Testis (tissue), 2 donors: ENCODE measurements at regions not wholly inside any gene's neighbourhood (a gene's known extent, or its start where the extent isn't known, plus 50 kb on each side); places are given as distances from the start of the nearest gene placed in this dataset.

Experiments used
- DNase-seq: peaks from one replicate; pipeline ENCODE4 v3.0.0-alpha.2; 2019
- H3K27ac ChIP-seq, 2 donors: fragments of 200-600 bp; sonication (generic); one replicate each; pipeline ENCODE4 v1.5.1; 2019
- H3K27me3 ChIP-seq: fragments of 200-600 bp; sonication (generic); one replicate; pipeline ENCODE4 v1.5.1; 2019
- H3K36me3 ChIP-seq: fragments of 200-600 bp; sonication (generic); one replicate; pipeline ENCODE4 v1.5.1; 2017; ENCODE audit warnings: low read depth; ENCODE audit errors: missing control alignments
- H3K4me1 ChIP-seq: fragments of 200-600 bp; sonication (generic); one replicate; pipeline ENCODE4 v1.5.1; 2019
- H3K4me3 ChIP-seq, 2 donors: fragments of 200-600 bp; sonication (generic); one replicate each; pipeline ENCODE4 v1.5.1; 2017 to 2019
- H3K9me3 ChIP-seq: fragments of 200-600 bp; sonication (generic); one replicate; pipeline ENCODE4 v1.5.1; 2017
- CTCF ChIP-seq, 3 experiments: fragments of 450-650 bp in 2 of 3; fragments of 200-600 bp in 1 of 3; sonication (generic) in 1 of 3; IDR thresholded peaks; one replicate each; pipeline ENCODE4 v1.5.1; 2016 to 2019; ENCODE audit warnings: antibody characterized with exemption in 3 of 3, mild to moderate bottlenecking in 2 of 3, moderate library complexity in 1 of 3
- POLR2A ChIP-seq: fragments of 450-650 bp; IDR thresholded peaks from one replicate; pipeline ENCODE4 v1.6.1; 2017; ENCODE audit warnings: antibody characterized with exemption, mild to moderate bottlenecking, moderate library complexity
- WGBS, 2 donors: methylation state at CpG; one replicate each; pipeline ENCODE4 v1.1.5; 2018; 5-methylcytosine and 5-hydroxymethylcytosine counted together
- intact Hi-C: fragments of 100-400 bp; cut with DNase I; formaldehyde crosslinking; loops from one replicate; pipeline ENCODE4 v1.15.1; 2023; ENCODE audit warnings: low total_unique reads

- no peak for DNase-seq
- TF ChIP-seq CTCF (IDR thresholded peaks at IDR 0.05), result no peak
- TF ChIP-seq POLR2A, result no peak
- H3K27ac ChIP-seq, result no peak overlapping the region
- intact Hi-C loops, result no loop called here
- no peaks in the 10 kb centered on the region for H3K4me1 ChIP-seq
- H3K4me3 ChIP-seq, result no peak overlapping the region
- H3K36me3 ChIP-seq, result no peaks in the 10 kb centered on the region
- 47 to 60% methylated on average over 2 of the region's 2 CpGs for WGBS, 2 donors
- no peaks in the 10 kb centered on the region for H3K9me3 ChIP-seq
- no peaks in the 10 kb centered on the region for H3K27me3 ChIP-seq
Observed at GRCh38 chr13:65032825-65033224, 2197.3 kb downstream of the PCDH9 start.

- no peaks in the 10 kb centered on the region for H3K4me1 ChIP-seq
- intact Hi-C loops, result no loop called here
- H3K27me3 ChIP-seq, result no peaks in the 10 kb centered on the region
- no peak overlapping the region for H3K4me3 ChIP-seq
- no peaks in the 10 kb centered on the region for H3K36me3 ChIP-seq
- no peak overlapping the region for H3K27ac ChIP-seq
- WGBS, 2 donors, result 92 to 95% methylated on average over 1 of the region's 1 CpG
- TF ChIP-seq POLR2A (no peak), CTCF (IDR thresholded peaks at IDR 0.05) (no peak)
- no peaks in the 10 kb centered on the region for H3K9me3 ChIP-seq
- no peak for DNase-seq
Observed at GRCh38 chr13:65028101-65028500, 2202.0 kb downstream of the PCDH9 start.

- DNase-seq, result no peak
- TF ChIP-seq CTCF (IDR thresholded peaks at IDR 0.05), result no peak
- no peak for TF ChIP-seq POLR2A
- H3K36me3 ChIP-seq, result no peaks in the 10 kb centered on the region
- 58 to 71% methylated on average over 2 of the region's 2 CpGs for WGBS, 2 donors
- intact Hi-C loops, result no loop called here
- no peaks in the 10 kb centered on the region for H3K9me3 ChIP-seq
- no peaks in the 10 kb centered on the region for H3K27me3 ChIP-seq
- no peak overlapping the region for H3K4me3 ChIP-seq
- no peak overlapping the region for H3K27ac ChIP-seq
- H3K4me1 ChIP-seq, result no peaks in the 10 kb centered on the region
Observed at GRCh38 chr13:65026505-65026904, 2203.6 kb downstream of the PCDH9 start.

GRCh38 chr13:65011378-65011777 is 2218.8 kb downstream of the PCDH9 start:
- H3K27me3 ChIP-seq, result no peaks in the 10 kb centered on the region
- intact Hi-C loops, result no loop called here
- no peak overlapping the region for H3K27ac ChIP-seq
- 49 to 62% methylated on average over 3 of the region's 3 CpGs for WGBS, 2 donors
- H3K4me3 ChIP-seq, result no peak overlapping the region
- H3K4me1 ChIP-seq, result no peaks in the 10 kb centered on the region
- TF ChIP-seq POLR2A (no peak), CTCF (IDR thresholded peaks at IDR 0.05) (no peak)
- no peak for DNase-seq
- H3K9me3 ChIP-seq, result no peaks in the 10 kb centered on the region
- no peaks in the 10 kb centered on the region for H3K36me3 ChIP-seq

GRCh38 chr13:64997438-64997837 is 2232.7 kb downstream of the PCDH9 start:
- intact Hi-C loops, result no loop called here
- H3K27me3 ChIP-seq, result no peaks in the 10 kb centered on the region
- H3K4me3 ChIP-seq, result no peak overlapping the region
- DNase-seq, result no peak
- no peaks in the 10 kb centered on the region for H3K36me3 ChIP-seq
- TF ChIP-seq CTCF (IDR thresholded peaks at IDR 0.05), result no peak
- no peak for TF ChIP-seq POLR2A
- no peak overlapping the region for H3K27ac ChIP-seq
- no peaks in the 10 kb centered on the region for H3K9me3 ChIP-seq
- 68 to 75% methylated on average over 5 of the region's 5 CpGs for WGBS, 2 donors
- H3K4me1 ChIP-seq, result no peaks in the 10 kb centered on the region
